GM21528 (cell line): ENCODE measurements at regions not wholly inside any gene's neighbourhood (a gene's known extent, or its start where the extent isn't known, plus 50 kb on each side); places are given as distances from the start of the nearest gene placed in this dataset.

Experiments
- ATAC-seq: cut with Tn5 transposase; IDR thresholded peaks from one replicate; pipeline ENCODE4 v1.9.1; 2021; ENCODE audit warnings: mild to moderate bottlenecking, moderate library complexity; ENCODE audit not compliant: unreplicated experiment, low FRiP score

DNA sequence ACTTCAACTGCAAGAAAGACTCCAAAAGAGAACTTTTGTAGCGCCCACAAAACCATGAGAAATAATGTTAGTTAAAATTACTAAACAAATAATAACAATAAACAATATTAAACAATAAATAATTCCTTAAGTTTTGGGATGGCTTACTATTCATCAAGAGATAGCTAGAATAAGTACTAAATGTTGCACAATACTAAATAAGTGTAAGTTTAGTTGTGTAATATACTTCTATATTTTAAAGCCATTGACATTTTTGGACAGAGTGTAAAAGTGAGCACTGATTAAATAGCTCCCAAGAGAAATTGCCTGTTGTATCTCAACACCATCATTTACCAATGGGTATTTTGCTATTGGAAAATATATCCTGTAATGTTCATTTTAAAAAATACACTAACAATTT lies 166.7 kb downstream of the ALG10 start:
- ATAC-seq, result no peak

DNA sequence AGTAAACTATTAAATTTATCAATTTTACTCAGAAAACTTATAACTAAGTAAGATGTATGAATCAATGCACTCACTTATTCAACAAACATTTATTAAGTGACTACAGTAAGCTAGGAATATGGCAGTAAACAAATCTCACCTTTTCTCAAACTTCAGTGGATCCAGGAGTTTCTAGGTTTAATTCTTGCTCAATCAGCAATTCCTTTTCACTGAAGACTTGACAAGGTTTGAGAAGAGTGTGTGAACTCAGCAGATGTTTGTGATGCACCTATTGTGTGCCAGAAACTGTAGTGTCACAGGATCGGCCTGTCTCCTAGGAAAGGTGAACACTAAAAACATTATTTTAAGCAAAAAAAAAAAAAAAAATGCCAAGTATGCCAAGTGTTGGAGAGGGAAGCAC lies 167.8 kb downstream of the ALG10 start:
- no peak for ATAC-seq

DNA sequence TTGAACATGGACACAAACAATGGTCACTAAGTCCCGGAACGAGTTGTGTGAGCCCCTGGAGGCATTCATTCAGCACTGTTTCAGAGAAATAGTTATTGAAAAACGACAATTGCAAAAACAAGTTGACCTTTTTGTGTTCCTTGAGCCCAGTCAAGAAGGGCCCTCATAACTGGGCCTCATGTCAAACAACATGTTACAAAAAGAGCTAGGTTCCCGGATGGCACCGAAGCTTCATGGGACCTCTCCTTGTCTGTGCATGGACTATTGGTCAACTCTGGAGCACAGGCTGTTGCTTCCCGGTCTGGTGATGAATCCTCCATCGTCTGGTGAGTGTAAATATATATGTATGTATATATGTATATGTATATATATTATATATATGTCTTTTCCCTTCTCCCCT lies 176.6 kb downstream of the ALG10 start:
- ATAC-seq, result no peak

DNA sequence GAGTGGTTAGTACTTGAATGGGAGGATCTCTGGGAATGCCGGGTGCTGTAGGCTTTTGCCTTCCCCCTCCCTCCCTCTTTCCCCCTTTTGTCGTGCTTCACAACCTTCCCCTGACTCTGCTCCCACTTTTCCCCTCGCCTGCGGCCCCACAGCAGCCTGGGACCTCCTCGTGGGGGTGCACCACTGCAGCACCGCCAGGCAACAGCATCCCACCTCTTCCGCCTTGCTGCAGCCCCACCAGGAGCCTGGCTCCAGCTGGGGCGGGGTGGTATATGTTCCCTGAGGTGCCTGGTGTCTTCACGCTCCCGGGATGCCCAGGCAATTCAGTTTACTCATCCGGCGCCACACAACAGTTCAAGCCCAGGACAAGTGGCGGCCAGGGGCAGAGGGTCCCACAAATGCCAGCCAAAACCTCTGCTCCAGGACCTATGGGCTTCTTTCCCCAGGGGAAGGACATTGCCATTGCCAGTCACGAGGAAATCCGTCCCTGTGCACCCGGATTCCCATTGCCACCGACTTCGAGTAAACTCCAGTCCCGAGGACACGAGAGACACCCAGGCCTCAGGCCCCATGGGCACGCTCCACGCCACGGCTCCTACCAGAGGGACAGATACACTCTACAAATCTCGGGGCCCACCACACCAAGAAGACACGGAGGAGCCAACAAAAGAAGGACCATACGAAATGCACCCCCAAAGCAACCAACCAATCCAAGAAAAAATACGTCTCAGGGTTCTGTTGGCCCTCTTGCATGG lies 181.7 kb downstream of the ALG10 start:
- ATAC-seq, result no peak

DNA sequence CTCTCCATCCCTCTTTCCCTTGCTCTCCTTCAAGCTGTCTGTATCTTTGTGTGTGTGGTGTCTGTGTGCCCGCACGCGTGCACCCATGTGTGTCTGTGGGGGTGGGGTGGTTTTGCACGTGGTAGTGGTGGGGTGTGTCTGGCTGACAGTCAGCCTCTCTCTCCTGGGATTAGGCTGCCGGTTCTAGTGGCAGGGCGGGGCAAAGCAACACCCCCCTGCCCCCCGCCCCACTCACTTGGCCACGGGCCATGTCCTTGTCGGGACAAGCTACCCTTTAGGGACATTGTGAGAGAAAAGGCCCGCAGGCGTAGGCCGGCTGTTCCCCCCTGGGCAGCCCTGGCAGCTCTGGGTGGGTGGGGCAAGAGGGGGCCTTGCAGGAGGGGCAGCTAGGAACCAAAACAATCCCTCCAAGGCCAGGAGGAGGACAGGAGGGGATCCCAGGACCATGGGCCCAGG lies 182.6 kb downstream of the ALG10 start:
- no peak for ATAC-seq

DNA sequence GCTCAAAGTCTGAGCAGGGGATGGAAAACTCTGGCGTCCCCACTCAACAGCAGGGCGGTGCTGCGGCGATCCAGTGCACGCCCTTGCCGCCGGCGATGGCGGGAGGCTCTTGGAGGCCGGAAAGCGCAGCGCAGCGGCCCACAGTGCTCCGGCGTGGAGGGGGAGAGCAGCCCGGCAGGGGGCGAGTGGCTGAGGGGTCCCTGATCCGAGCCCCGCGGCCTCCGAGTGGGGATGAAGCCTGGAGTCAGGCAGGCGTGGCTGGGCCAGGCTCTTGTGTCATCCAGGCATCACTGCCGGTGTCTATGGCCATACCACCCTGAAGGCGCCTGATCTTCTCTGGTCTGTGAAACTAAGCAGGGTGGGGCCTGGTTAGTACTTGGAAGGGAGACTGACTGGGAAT lies 183.1 kb downstream of the ALG10 start:
- ATAC-seq, result no peak

DNA sequence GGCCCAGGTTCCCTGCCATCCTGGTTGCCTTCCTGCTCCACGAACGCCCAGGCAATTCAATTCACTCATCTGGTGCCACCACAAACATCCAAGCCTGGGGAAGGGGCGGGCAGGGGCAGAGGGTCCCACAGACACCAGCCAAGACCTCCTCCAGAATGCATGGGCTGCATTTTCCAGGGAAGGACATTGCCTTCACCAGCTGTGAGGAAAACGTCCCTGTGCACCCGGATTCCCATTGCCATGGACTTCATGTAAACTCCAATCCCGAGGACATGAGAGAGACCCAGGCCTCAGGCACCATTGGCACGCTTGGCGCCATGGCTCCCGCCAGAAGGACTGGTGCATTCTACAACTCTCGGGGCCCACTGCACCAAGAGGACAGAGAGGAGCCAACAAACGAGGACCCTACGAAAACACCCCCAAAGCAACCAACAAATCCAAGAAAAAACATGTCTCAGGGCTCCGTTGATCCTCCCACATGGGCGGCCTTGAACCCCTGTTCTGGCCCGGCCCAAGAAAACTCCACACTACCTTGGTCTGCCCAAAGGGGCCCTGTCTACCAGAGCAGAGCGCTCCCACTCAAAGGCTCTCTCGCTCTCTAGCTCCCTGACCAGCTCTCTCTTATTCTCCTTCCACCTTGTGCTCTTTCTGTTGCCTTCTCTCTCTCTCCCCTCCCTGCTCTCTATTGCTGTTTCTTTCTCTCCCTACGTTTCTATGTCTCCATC lies 183.9 kb downstream of the ALG10 start:
- no peak for ATAC-seq

DNA sequence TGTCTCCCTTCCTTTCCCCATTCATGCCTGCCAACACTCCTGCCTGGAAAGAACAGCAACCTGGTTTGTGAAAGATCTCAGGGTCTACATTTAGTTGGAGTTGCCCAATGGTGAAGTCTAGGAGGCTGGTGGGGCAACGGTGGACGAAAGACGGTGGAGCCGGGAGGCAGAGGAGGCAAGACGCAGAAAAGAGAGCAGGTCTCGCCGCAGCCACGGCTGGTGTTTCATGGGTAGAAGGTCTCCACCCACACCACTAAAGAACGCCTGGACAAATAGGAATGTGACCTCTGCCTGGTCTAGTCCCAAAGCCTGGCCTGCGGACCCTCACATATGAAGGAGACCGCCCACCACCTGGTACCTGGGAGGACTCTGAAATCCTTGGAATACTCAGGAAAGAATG lies 185.6 kb downstream of the ALG10 start:
- no peak for ATAC-seq

DNA sequence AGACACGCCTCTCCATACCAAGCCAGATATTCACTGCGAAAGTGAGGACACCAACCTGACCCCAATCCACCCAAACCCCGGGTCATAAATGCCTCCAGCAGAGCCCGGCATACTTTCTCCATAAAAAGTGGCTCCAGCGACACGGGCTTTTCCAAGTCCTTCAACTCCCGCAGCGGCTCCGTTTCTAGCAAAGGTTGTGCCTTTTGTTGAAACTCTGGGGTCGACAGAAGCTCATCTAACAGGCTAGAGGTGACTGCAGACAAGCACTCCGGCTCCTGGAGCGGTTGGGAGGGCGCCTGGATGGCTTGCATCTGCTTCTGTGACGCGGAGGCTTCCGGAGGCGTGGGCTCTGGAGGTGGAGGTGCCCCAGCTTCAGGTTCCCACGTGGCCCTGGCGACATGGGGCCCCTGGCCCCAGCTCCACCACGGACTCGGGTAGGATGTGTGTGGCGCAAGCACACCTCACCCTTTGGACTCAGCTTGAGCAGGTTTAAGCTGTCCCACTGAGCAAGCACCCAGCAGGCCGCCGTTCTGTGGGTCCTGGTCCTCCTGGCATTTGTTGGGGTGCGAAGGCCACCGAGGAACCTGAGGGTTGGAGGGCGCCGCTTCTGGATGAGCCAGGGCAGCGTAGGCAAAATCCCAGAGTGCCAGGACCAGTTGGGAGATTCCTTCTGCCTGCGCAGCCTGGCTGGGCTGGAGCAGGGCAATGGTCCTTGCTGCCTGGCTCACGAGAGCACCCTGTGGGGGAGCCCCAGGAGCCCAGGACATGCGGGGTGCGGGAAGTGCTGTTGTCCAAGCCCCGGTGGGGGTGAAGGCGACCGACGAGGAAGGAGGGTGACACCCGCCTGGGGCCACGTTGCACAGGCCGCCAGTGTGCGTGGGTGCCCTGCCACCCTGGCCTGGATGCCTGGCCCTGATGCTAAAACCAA lies 186.3 kb downstream of the ALG10 start:
- no peak for ATAC-seq

DNA sequence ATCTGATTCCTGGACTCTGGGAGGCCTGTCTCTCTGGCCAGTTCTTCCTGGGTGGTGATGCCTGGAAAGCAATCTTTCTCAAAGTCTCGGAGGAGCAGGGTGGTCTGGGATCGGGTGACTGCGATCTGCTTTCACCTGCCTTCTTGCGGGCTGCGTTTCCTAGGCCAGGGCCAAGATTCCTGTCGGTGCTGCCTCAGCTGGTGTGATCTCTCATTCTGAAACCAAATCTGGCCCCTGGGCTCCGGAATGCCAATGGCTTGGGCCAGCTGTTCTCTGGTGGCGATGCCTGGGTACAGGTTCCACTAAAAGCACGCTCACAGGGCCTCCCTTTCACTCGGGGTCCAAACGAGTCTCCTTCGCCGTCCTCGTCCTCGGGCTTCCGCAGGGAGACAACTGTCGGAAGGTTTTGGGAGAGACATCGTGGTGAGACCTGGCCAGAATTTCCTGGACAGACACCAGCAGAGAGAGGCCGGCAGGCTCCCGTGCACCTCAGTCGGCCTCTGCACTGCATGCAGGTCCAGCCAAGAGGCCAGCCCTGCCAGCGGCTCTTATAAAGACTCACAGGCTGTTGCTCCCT lies 187.1 kb downstream of the ALG10 start:
- ATAC-seq, result no peak

DNA sequence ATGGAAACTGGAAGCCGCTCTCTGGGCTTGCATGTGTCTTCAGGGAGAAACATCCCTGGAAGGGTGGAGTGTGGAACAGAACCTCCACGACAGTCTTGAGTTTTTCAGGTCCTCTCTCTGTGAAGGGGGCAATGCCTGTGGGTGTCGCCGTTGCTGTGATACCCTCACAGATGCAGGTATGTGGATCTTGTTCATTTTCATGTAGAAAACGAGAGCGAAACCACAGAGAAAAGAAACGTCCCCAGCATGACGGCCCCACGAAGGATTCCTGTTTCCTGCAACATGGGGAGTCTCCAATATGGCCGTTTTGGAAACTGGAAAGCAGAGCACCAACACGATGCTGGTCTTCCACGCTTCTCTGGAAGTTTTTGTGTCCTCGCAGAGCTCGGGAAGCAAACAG lies 187.9 kb downstream of the ALG10 start:
- no peak for ATAC-seq

DNA sequence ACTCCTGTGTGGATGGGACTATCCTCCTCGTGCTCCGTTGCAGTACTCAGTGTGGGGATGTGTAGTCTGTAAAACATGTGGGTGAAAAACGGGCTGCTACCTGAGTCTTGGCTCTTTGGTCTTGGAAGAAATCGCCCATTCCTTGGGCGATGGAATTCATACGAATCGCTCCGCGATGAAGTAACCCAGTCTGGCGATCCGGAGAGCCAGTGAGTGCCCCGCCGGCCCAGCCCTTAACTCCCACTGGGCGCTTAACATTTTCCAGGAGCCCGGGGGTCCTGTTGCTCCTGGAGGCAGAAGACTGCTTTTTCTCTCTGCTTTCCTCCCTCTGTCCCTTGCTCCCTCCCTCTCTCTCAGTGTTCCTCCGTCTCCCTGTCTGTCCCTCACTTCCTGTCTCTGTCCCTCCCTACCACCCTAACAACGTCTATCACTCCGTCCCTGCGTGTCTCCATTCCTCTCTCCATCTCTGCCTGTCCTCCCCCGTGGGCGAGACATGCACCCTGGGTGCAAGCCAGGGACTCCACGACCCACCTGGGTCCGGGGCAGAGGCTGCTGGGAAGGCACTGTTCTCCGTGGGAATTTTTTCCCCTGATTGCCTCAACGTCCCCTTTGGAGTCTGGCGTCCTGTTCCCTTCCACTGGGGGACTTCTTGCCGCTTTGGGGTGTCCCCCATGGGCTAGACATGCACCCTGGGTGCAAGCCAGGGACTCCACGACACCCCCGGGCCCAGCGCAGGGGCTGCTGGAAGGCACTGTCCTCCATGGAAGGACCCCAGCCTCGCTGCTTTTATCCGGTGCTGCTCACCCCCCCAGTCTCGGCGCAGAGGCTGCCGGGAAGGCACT lies 188.6 kb downstream of the ALG10 start:
- no peak for ATAC-seq

DNA sequence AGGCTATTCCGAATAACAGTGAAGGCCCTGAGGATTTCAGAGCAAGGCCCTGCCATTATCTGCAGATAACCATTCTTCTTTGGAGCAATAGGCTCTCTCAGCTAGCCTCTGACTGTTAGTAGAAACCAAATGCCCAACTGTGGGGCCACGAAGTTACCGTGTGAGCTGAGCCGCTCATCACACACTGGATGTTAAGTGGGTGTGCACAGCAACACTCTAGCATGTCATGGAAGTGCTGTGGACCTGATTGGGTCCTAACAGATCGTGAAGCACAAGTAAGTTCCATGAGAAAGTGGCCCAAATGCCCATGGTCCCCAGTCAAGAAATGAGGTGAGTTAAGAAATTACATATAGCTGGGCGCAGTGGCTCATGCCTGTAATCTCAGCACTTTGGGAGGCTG lies 190.4 kb downstream of the ALG10 start:
- no peak for ATAC-seq

DNA sequence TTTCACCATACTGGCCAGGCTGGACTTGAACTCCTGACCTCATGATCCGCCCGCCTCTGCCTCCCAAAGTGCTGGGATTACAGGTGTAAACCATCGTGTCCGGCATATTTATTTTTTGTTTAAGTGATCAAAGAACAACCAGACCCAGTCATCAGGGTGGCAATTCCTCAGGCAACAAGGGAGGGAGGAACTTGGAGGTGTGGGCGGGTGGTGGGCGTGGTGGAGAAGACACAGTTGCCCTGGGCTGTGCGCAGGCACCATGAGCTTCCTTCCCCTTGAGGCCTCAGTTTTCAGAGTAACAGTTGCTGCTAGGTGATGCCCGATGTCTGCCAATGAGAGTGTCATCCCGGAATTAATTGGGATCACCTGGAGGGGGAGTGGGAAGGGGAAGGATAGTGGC lies 191.7 kb downstream of the ALG10 start:
- no peak for ATAC-seq

DNA sequence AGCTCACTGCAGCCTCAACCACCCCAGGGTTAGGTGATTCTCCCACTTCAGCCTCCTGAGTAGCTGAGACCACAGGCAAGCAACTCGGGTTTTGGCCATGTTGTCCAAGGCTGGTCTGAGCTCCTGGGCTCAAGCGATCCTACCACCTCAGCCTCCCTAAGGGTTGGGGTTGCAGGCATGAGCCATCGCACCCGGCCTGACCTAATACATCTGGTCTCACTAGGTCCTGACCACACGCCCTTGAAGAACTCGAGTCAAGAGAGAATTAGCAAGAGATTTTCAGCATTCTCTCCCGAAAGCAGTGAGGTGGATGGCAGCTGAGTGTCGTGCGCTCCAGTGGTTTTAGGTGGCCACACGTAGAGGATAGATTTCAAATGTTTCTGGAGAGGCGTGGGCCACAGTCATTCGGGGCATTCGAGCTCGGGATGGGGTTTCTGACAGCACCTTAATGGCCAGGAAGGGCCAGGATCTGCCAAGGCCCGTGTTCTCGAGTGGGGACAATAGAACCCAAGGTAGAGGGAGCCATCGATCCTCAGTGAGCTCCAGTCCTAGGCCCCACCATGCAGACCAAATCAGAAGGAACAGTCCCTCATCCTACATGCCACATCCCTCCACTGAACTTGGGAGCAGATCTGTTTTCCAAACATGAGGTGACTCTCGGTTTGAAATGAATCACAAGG lies 193.1 kb downstream of the ALG10 start:
- ATAC-seq, result no peak

DNA sequence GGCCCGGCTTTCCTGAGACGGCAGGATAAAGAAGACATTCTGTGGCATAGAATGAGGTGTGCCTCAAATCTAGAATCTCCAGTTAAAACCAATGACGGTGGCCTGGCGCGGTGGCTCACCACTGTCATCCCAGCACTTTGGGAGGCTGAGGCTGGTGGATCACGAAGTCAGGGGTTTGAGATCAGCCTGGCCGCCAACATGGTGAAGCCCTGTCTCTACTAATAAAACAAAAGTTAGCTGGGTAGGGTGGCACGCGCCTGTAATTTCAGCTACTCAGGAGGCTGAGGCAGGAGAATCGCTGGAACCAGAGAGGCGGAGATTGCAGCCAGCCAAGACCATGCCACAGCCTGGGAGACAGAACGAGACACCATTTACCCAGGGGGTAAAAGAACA lies 193.6 kb downstream of the ALG10 start:
- no peak for ATAC-seq

DNA sequence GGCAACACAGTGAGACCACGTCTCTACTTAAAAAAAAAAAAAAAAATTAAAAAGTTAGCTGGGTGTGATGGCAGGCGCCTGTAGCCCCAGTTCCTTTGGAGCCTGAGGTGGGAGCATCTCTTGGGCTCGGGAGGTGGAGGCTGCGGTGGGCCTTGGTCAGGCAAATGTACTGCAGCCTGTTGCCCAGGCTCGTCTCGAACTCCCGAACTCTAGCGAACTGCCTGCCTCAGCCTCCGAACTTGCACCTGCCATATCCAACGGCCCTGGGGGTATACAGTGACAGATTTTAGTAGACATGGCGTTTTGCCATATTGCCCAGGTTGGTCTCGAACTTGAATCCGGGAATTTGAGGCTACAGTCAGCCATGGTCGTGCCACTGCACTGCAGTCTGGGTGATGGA lies 195.4 kb downstream of the ALG10 start:
- ATAC-seq, result no peak

DNA sequence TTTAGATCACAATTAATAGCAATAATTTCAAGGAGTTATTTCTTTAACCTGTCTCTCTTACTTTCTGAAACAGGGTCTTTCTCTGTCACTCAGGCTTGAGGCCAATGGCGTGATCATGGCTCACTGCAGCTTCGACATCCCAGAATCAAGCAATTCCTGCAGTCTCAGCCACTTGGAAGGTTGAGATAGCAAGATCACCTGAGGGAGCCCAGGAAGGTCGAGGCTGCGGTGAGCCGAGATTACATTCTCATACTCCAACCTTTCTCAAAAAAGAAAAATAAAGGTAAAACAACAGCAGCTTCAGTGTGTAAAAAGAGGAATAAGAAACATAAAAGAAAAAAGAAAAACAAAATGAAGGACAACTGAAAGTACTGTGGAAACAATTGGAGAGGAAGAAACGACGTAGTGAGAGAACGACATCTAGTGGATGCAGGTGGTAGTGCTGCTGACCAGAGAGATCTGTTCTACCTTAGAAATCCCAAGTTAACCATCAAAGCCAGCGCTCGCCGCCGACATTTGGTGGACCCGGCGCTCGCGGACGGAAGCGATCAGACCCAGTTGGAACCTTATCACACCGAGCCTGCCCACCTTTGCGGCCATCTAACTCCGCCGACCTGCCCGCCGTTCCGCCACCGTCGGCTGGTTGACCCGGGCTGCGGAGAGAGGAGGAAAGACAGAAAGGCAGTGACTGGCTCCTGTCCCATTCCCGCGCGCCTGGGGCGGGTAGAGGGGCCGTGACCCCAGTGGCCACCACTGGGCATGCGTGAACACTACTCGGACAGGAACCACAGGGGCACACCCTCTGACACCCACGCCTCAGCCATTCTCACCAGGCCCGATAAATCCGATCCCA lies 196.1 kb downstream of the ALG10 start:
- peak; percentile 90 for ATAC-seq
